Brain pericyte (primary cell): ENCODE measurements at regions not wholly inside any gene's neighbourhood (a gene's known extent, or its start where the extent isn't known, plus 50 kb on each side); places are given as distances from the start of the nearest gene placed in this dataset.
"Not testable (repeated sequence)": the region's sequence is repeated elsewhere in the genome, so short reads cannot be mapped to it uniquely, and the experiment has no call there.

Source experiments
- DNase-seq: peaks from one replicate; pipeline ENCODE4 v3.0.0-alpha.2; 2012; ENCODE audit warnings: low read depth, low spot score

DNA sequence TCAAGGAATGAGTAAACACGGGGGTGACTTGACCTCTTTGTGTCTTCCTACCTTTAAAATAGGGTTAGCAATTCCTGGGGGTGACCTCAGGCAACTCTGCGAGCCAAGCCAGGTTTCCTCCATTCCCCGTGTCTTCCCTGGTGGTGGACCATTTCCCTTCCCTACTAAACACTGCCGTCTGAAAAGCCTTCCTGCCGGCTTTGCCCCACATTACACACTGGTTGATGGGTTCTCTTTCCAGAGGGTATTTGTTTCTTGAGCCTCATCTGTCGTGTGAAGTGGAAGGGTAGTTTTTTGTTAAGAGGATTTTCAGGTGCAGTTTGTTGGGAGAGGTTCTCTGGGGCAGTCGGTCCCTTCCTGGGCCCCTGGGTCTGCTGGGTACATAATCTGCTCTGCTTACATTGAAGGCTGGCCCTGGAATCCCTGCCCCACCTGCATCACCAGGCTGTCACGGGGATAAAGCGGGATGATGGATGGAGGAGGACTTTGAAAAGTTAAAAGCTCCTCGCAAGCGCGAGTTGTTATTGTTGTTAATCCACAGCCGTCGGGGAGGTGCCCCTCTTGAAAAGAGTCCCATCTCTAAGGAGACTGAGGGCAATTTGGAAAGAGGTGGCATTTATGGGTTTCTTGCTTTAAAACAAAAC lies 175.4 kb upstream of the SPRED2 start:
- DNase-seq = no peak

DNA sequence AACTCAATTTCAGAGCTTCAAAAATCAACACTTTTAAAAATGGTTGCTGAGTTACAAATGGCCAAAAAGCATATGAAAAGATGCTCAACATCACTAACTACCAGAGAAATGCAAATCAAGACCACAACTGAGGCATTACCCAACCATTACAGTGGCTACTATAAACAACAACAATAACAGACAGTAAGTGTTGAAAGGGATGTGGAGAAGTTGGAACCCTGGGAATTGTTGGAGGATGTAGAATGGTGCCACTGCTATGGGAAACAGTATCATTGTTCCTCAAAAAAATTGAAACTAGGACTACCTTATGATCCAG lies 173.3 kb upstream of the SPRED2 start:
- DNase-seq = no peak

DNA sequence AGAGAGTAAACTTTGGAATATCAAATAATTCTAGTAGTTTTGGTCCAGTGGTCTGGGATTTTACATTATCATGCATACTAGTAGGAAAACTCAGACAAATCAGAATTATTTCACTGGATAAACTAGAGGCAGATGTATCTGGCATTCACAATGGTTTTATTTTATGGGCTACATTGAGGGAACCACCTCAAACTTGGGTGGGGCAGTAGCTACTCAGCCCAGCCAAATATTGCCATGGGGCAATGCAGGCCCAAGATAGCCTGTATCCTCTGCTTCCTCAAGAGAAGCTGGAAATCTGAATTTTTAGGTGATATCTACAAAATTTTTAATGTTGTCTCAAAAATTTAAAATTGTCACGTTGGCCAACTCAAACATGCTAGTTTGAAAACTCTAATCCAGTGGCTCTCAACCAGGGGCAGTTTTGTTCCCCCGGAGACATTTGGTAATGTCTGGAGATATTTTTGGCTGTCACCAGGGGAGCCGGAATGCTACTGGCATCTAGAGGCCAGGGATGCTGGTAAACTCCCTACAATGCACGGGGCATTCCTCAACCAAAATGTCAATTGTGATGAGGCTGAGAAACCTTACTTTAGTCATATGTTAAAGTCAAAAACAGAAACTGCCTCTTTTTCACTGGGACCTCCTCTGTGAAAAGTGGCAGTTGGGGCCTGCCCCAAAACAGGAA lies 172.8 kb upstream of the SPRED2 start:
- DNase-seq = no peak

DNA sequence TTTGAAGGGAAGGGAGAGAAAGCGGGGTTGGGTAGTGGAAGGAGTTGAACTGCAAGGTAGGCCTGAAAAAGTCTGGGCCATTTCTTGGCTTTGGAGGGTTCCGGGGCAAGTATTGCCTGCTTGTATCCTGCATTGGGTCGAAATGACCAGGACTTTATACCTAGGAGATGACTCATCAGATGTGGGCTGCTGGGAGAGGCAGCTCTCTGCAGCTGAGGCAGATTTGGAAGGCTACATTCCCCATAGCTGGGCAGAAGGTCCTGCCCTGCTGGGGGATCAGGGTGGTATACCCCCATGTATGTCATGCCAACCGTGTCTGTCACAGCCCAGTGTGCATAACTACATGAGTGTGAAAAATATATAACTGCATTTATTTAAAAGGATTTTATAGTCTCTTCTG lies 171.8 kb upstream of the SPRED2 start:
- no peak for DNase-seq

DNA sequence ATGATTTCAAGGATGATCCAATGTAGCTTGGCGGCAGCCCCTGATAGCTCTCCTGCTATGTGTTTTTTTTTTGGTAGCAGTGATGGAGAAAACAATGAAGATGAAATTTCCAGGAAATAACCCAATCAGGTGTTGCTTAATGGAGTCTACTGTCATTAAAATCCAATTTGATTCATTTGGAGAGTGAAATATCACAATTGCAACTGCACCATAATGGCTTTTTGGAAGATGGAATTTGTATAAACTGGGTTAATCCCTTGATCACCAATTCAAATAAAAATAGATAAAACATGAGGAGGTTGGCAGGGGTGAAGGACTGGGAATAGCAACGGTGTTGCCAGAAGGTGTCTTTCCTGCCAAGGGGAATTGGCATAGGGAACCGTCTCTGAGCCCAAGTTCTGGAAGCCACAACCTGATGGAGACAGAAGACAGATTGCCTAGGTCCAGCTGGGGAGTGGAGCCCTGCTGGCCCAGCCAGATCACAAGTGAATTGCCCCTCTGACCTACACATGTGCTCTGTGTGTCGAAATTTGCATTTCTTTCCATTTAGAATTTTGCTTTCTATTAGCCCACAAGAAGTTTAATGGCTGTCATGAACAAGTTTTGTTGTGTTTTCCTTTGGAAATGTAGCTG lies 170.3 kb upstream of the SPRED2 start:
- DNase-seq = no peak

DNA sequence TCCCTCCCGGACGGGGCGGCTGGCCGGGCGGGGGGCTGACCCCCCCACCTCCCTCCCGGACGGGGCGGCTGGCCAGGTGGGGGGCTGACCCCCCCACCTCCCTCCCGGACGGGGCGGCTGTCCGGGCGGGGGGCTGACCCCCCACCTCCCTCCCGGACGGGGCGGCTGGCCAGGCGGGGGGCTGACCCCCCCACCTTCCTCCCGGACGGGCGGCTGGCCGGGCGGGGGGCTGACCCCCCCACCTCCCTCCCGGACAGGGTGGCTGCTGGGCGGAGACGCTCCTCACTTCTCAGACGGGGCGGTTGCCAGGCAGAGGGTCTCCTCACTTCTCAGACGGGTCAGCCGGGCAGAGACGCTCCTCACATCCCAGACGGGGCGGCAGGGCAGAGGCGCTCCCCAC lies 168.5 kb upstream of the SPRED2 start:
- DNase-seq = not testable (repeated sequence)

DNA sequence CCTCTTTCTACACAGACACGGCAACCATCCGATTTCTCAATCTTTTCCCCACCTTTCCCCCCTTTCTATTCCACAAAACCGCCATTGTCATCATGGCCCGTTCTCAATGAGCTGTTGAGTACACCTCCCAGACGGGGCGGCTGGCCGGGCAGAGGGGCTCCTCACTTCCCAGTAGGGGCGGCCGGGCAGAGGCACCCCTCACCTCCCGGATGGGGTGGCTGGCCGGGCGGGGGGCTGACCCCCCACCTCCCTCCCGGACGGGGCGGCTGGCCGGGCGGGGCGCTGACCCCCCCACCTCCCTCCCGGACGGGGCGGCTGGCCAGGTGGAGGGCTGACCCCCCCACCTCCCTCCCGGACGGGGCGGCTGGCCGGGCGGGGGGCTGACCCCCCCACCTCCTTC lies 168.0 kb upstream of the SPRED2 start:
- DNase-seq = not testable (repeated sequence)

DNA sequence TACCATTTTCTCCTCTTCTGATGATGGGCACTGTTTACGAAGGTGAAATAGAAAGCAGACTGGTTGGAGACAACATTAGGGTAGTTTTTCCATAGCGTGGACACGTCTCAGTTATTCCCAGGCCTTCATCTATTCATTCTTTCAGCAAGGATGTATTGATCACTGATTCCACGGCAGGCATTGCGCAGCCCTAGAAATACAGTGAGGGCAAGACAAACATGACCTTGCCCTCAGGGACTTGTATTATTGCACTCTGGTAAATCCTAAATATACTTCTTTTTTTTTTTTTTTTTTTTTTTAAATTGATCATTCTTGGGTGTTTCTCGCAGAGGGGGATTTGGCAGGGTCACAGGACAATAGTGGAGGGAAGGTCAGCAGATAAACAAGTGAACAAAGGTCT lies 167.3 kb upstream of the SPRED2 start:
- DNase-seq = no peak

DNA sequence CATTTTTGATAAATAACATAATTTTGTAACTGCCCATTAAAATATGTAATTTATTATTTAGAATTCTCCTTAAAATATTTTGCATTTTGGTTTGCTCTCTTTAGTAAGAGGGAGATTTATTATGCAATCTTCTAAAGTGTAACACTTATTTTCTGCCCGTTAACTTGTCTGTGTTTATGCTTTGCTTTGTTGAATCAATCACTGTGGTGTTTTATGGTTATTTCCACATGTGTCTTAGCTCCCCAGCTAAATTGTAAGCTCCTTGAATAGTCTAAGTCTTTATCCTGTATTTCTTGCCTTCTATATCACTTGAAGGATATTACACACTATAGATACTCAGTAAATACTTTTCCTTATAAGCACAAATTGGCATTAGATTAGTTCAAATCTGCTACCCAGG lies 166.6 kb upstream of the SPRED2 start:
- DNase-seq = no peak

DNA sequence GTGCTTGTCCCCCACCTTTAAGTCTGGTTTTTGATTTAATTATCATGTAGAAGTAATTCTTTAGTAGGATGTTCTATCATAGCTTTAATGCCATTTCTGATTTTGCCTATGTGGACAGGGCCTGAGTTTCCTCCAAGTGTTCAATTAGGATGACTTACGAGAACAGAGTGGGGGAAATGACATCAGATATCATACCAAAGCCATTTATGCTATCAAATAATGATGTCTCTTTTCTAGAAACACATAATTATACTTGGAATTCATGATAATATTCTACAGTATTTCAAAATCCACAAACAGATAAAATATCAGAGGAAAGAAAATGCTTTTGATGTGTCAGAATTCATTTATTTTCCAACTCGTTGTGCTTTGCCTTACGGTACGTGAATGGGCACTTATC lies 165.9 kb upstream of the SPRED2 start:
- no peak for DNase-seq

DNA sequence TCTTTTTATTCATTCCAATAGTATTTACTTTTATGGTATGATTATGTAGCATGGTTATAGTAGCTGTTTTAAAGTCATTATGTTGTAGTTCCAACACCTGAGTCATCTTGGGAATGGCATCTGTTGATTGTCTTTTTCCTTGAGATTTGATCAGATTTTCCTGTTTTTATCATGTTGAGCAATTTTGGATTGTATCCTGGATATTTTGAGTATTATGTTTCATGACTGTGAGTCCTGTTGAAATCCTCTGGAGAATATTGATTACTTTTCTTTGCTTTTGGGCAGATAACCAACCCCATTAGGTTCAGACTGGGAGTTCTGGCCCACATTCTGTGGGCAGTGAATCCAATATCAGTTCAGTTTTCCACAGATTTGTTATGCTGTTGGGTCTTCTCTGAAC lies 163.2 kb upstream of the SPRED2 start:
- no peak for DNase-seq

DNA sequence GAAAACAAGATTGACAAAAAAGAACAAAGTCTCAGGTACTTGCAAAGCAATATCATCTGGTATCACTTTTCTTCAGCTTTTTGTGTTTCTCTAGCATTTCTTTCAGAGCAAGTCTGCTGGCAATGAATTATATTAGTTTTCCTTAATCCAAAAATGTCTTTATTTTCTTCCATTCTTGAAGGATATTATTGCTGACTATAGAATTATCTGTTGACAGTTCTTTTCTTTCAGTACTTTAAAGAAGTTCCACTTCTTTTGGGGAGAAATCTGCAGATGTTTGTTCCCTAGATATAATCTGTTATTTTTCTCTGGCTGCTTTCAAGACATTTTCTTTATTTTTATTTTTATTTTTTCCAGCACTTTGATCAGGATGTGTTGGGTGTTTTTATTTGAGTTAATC lies 161.8 kb upstream of the SPRED2 start:
- DNase-seq = no peak

DNA sequence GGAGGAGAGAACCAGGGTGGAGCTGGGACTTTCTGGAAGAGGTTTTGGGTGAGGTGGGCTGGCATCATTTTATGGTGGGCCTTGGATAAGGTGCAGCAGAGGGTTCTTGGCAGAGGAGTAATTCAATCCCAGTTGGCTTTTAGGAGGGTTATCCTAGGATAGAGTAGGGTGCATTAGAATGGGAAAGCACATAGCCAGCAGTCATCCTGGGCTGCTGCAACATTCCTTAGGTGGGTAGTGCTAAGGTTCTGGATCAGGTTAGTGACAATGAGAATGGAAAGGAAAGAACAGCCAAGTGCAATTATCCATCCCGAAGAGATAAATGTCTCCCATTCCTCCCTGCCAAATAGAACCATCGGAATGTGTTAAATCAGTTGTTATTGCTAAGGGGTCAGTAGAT lies 157.3 kb upstream of the SPRED2 start:
- no peak for DNase-seq

DNA sequence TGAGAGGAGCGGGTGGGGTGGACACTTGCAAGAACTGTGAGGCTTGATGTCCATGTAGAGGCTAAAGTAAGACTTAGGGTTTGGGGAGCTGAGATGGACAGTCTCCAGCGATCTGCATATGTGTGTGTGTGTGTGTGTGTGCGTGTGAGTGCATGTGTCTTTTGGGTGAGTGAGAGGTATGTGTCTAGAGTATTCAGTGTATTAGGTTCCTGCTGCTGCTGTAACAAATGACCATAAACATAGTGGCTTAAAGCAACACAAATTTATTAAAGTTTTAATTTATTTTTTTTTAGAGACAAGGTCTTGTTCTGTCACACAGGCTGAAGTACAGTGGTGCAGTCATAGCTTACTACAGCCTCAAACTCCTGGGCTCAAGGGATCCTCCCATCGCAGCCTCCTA lies 155.4 kb upstream of the SPRED2 start:
- no peak for DNase-seq

DNA sequence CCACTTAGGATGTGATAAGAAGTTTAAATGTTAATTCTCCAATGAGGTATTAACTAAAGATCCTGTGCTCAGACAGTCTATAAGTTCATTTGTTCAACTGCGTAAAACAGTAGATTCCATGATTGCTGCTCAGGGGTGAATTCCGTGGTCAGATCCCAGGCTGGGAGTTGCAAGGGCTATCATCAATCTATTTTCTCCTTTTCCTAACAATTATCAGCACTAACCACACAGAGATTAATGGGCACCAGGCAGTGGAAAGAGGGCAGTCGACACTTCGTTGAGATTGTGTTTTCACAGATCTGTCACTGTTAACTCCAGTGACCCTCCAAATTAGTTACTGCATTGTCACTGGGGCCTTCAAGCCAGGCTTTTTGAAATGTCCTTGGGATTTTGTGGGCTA lies 154.1 kb upstream of the SPRED2 start:
- DNase-seq = no peak

DNA sequence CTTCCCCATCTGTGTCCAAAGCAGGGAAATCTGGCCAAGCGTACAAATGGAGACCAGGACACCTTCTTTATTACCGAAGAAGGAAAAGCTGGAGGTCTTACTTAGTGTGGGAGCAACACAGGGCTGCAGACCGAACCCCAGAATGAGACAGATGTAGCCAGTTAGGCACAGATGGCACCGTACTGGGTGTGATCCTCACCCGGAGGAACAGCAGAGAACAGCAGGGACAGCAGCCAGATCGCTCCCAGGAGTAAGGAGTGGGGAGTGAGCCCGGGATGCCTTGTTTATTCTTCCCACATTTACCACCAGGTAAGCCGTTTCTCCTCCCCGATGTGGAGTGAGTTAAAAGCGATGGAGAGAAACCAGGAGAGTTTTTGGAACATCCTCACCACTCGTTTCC lies 150.7 kb upstream of the SPRED2 start:
- DNase-seq = no peak

DNA sequence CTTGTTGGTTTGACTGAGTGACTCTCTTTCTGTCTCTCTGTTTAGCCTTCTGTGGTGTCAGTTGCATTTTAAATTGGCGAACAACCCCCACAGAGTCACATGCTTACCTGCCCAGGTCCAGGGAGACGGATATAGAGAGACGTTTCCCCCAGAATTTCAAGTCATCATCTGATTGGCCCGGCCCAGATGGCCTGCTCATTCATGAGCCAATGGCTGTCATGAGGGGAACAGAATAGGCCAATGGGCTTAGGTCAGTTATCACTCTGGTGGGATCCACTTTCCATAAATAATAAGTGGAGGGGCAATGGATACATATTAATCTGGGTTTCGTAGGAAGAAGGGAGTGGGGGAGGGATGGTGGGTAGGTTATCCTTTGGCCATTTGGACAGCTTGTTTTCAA lies 150.0 kb upstream of the SPRED2 start:
- no peak for DNase-seq

DNA sequence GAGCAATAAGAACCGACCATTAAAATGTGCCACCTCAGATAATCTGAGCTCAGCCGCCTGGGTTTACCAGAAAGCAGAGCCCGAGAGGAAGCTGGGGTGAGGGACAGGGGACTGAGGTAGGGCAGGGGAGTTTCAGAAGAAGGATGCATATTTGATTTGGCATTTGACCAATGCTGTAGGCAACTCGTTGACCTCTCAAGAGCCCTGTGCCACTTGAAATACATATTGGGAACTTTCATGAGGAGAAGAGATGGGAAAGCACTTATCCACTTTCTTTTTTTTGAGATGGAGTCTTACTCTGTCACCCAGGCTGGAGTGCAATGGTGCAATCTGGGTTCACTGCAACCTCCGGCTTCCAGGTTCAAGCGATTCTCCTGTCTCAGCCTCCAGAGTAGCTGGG lies 148.4 kb upstream of the SPRED2 start:
- DNase-seq = no peak

DNA sequence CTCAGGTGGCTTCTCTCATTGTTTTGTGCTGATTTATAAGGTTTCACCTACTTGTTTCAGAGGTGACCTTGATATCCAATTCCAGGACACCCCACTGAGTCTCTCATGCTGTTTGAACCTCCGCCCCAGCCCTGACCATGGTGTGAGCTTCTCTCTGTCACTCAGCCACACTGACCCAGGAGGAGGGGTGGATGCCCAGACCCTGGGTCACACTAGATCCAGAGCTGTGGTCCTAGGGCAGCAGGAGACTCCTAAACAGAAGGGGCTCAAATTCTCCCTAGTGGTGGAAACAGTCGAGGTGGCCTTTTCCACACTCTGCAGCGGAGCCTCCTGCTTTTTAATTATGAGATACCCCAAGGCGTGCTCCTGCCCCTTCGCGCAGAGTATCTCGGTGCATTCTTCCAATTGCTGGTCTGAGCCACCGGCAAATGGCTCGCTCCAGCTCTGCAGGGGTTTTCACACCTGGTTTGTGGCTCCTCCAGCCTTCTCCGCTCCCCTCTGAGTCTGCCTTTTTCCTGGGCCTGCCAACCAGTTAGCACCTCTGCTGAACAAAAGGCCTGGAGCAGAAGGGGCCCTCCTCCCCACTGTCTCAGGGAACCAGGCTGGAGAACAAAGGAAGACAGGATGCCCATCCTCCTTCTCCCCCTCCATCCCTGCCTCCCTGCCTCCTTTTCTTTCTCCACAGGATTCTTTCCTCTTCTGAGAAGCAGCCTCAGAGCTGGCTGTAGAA lies 147.3 kb upstream of the SPRED2 start:
- DNase-seq = no peak

DNA sequence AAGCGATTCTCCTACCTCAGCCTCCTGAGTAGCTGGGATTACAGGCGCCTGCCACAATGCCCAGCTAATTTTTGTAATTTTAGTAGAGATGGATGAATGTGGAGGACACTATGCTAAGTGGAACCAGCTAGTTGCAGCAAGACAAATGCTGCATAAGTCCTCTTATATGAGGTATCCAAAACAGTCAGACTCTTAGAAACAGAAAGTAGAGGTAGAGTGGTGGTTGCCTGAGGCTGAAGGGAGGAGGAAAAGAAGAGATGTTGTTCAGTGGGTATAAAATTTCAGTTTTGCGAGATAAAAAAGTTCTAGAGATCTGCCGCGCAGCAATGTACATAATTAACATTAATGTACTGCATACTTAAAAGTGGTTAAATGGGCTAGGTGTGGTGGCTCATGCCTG lies 145.3 kb upstream of the SPRED2 start:
- DNase-seq = no peak

DNA sequence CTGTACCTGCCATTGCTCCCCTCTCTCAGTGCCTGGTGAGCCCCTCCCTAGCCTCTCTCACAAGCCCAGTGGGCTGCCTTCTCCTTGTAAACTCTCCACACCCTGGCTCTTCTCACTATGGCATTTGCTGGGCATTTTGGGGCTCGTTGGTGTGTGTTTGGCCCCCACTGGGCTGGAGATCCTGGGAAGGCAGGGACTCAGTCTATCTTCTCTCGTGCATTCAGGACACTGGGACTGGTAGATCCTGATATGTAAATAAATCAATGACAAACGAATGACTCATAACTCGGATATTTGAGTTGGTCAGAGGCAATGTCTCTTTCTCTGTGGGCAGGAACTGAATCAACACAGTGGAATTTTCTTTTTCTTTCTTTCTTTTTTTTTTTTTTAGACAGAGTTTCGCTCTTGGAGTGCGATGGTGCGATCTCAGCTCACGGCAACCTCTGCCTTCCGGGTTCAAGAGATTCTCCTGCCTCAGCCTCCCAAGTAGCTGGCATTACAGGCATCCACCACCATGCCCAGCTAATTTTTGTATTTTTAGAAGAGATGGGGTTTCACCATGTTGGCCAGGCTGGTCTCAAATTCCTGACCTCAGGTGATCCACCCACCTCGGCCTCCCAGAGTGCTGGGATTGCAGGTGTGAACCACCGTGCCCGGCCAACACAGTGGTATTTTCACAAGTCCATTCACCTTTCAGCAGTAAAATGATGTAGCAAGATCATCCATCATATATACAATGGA lies 144.6 kb upstream of the SPRED2 start:
- DNase-seq = peak; percentile 34

DNA sequence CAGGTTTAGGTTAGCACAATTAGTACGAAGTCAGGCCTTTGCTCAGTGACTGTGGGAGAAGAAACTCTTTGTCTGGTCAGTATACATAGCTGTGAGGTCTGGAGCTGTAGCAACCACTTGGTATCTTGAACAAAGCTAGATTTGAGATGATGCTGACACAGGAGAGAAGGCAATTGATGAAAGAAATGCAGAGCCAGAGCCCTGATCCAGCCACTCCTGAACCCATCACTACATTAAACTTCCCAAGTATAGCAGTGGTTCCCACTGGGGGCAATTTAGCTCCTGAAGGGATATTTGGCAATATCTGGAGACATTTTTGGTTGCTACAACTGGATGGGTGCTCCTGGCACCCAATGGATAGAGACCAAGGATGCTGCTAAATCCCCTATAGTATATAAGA lies 143.9 kb upstream of the SPRED2 start:
- no peak for DNase-seq
